HepG2 (cell line): ENCODE measurements at regions not wholly inside any gene's neighbourhood (a gene's known extent, or its start where the extent isn't known, plus 50 kb on each side); places are given as distances from the start of the nearest gene placed in this dataset.

Experiments
- ATAC-seq: fragments of 200-7000 bp; cut with Tn5 transposase; 3 replicates; pipeline ENCODE4 v1.9.1; 2020; ENCODE audit warnings: mild to moderate bottlenecking, moderate library complexity
- BruUV-seq: library from RNA; stranded (reverse); fragments of 400-500 nt; replicated peaks from 2 replicates; lab custom pipeline; 2021; lab: Mats Ljungman, UMichigan
- CTCF ChIA-PET: fragments of 300-600 bp; formaldehyde crosslinking; extraction: SDS; loops from one replicate; lab custom pipeline; 2021; ENCODE audit warnings: low total read pairs, inconsistent platforms, low intra/inter-chr PET ratio; lab: Yijun Ruan, JAX
- POLR2A ChIA-PET: fragments of 350-600 bp; sonication (Branson Sonifier 250); formaldehyde crosslinking; loops from one replicate; lab custom pipeline; 2020; ENCODE audit warnings: antibody characterized with exemption, inconsistent platforms; lab: Yijun Ruan, JAX
- DNase-seq: peaks from one replicate; pipeline ENCODE4 v3.0.0-alpha.2; 2015; ENCODE audit warnings: low spot score
- FAIRE-seq: peaks from 3 replicates; lab custom pipeline; 2011; peaks lifted over from hg19 to GRCh38; lab: Jason Lieb, UNC
- H2AFZ ChIP-seq: one replicate; pipeline ENCODE4 v1.6.1; 2011; ENCODE audit warnings: low read length, inconsistent platforms
- H3K27ac ChIP-seq: fragments of 300-600 bp; 3 replicates; pipeline ENCODE4 v1.8.0; 2011; ENCODE audit warnings: mixed run types, mild to moderate bottlenecking, mixed read lengths, low read length, inconsistent platforms; ENCODE audit not compliant: insufficient read depth; ENCODE audit errors: extremely low read length
- H3K27me3 ChIP-seq, 2 experiments: fragments of 200-600 bp in 1 of 2; 2 replicates in 1 of 2; 3 replicates in 1 of 2; pipeline versions ENCODE4 v1.6.0 to v1.8.0; 2011; ENCODE audit warnings: low read length in 2 of 2, mild to moderate bottlenecking in 2 of 2, moderate library complexity in 2 of 2, inconsistent platforms in 1 of 2; ENCODE audit not compliant: insufficient read depth in 2 of 2, control insufficient read depth in 1 of 2
- H3K36me3 ChIP-seq, 2 experiments: fragments of 200-600 bp in 1 of 2; replicated peaks in 1 of 2; 2 replicates in 1 of 2; 3 replicates in 1 of 2; pipeline versions ENCODE4 v1.5.1 to v1.8.0; 2011; ENCODE audit warnings: low read length in 2 of 2, inconsistent platforms in 1 of 2; ENCODE audit not compliant: insufficient read depth in 2 of 2, control insufficient read depth in 1 of 2
- H3K4me1 ChIP-seq: 2 replicates; pipeline ENCODE4 v1.5.1; 2012; ENCODE audit warnings: low read length, inconsistent platforms; ENCODE audit not compliant: insufficient read depth
- H3K4me2 ChIP-seq: 2 replicates; pipeline ENCODE4 v1.6.0; 2011; ENCODE audit warnings: low read depth, low read length, inconsistent platforms
- H3K4me3 ChIP-seq, 3 experiments: fragments of 200-600 bp in 1 of 3; sonication (generic), shearing (Covaris generic) in 1 of 3; replicated peaks in 1 of 3; 2 replicates each; pipeline ENCODE4 v1.5.1; 2011 to 2016; ENCODE audit warnings: low read length in 3 of 3, inconsistent platforms in 2 of 3, low read depth in 2 of 3, mild to moderate bottlenecking in 2 of 3, control low read depth in 1 of 3, mixed read lengths in 1 of 3; ENCODE audit not compliant: insufficient read depth in 1 of 3
- H3K79me2 ChIP-seq: one replicate; pipeline ENCODE4 v1.6.1; 2011; ENCODE audit warnings: low read length, inconsistent platforms; ENCODE audit not compliant: insufficient read depth
- H3K9ac ChIP-seq: 2 replicates; pipeline ENCODE4 v1.6.0; 2011; ENCODE audit warnings: mild to moderate bottlenecking, low read depth, low read length, inconsistent platforms; ENCODE audit not compliant: insufficient read depth
- H3K9me3 ChIP-seq: 2 replicates; pipeline ENCODE4 v1.5.1; 2012; ENCODE audit warnings: mild to moderate bottlenecking, low read length
- H4K20me1 ChIP-seq: 2 replicates; pipeline ENCODE4 v1.6.0; 2011; ENCODE audit warnings: inconsistent platforms, mild to moderate bottlenecking, low read length, moderate library complexity; ENCODE audit not compliant: insufficient read depth
- ARHGAP35 ChIP-seq: sonication (generic); formaldehyde crosslinking; IDR thresholded peaks from 2 replicates; pipeline ENCODE4 v1.9.0; 2022; ENCODE audit warnings: mild to moderate bottlenecking, inconsistent platforms, moderate library complexity, missing genetic modification reagents, borderline replicate concordance
- DPF2 ChIP-seq: sonication (generic); formaldehyde crosslinking; IDR thresholded peaks from 2 replicates; pipeline ENCODE4 v1.4.0; 2020; ENCODE audit warnings: mild to moderate bottlenecking, low read depth, missing genetic modification reagents, borderline replicate concordance
- ESRRA ChIP-seq: sonication (generic); formaldehyde crosslinking; IDR thresholded peaks from 2 replicates; pipeline ENCODE4 v1.5.1; 2020; ENCODE audit warnings: mild to moderate bottlenecking, low read depth, missing genetic modification reagents
- HMG20B ChIP-seq: conservative IDR thresholded peaks from 2 replicates; pipeline ENCODE4 v1.6.1; 2016; ENCODE audit warnings: missing genetic modification reagents, missing compliant biosample characterization
- JUNB ChIP-seq: sonication (generic); formaldehyde crosslinking; IDR thresholded peaks from 2 replicates; pipeline ENCODE4 v1.8.0; 2022; ENCODE audit warnings: missing genetic modification reagents, mild to moderate bottlenecking, borderline replicate concordance
- KAT2B ChIP-seq: fragments of 150-350 bp; IDR thresholded peaks from 2 replicates; pipeline ENCODE4 v1.6.1; 2014; ENCODE audit warnings: low read depth, low read length, borderline replicate concordance
- MED8 ChIP-seq: sonication (generic); formaldehyde crosslinking; IDR thresholded peaks from 2 replicates; pipeline ENCODE4 v1.8.1; 2023; ENCODE audit warnings: mild to moderate bottlenecking, missing genetic modification reagents; ENCODE audit not compliant: insufficient replicate concordance
- NCOA2 ChIP-seq: sonication (generic); formaldehyde crosslinking; IDR thresholded peaks from 2 replicates; pipeline ENCODE4 v1.8.0; 2022; ENCODE audit warnings: inconsistent platforms
- PREB ChIP-seq: sonication (generic); formaldehyde crosslinking; IDR thresholded peaks from 2 replicates; pipeline ENCODE4 v1.4.0; 2020; ENCODE audit warnings: missing genetic modification reagents
- RFXAP ChIP-seq: sonication (generic); formaldehyde crosslinking; IDR thresholded peaks from 2 replicates; pipeline ENCODE4 v1.4.0; 2020; ENCODE audit warnings: missing genetic modification reagents, borderline replicate concordance
- SCMH1 ChIP-seq: sonication (generic); formaldehyde crosslinking; IDR thresholded peaks from 2 replicates; pipeline ENCODE4 v1.9.0; 2021; ENCODE audit warnings: missing genetic modification reagents, mild to moderate bottlenecking, borderline replicate concordance
- TARDBP ChIP-seq: sonication (generic); formaldehyde crosslinking; IDR thresholded peaks from 2 replicates; pipeline ENCODE4 v1.8.0; 2022; ENCODE audit warnings: mild to moderate bottlenecking, missing genetic modification reagents
- ZBTB49 ChIP-seq: sonication (generic); formaldehyde crosslinking; IDR thresholded peaks from 2 replicates; pipeline ENCODE4 v1.4.0; 2020; ENCODE audit warnings: missing genetic modification reagents, borderline replicate concordance
- ZFP82 ChIP-seq: sonication (generic); formaldehyde crosslinking; IDR thresholded peaks from 2 replicates; pipeline ENCODE4 v1.5.1; 2020; ENCODE audit warnings: mild to moderate bottlenecking, missing genetic modification reagents, borderline replicate concordance
- ZNF282 ChIP-seq: fragments of 450-650 bp; IDR thresholded peaks from 2 replicates; pipeline ENCODE4 v1.6.1; 2018; ENCODE audit not compliant: partially characterized antibody
- ZNF382 ChIP-seq: sonication (generic); formaldehyde crosslinking; IDR thresholded peaks from 2 replicates; pipeline ENCODE4 v1.5.0; 2020; ENCODE audit warnings: missing genetic modification reagents, mild to moderate bottlenecking, borderline replicate concordance
- WGBS: methylation state at CpG from one replicate; pipeline ENCODE4 v1.1.6; 2017; ENCODE audit warnings: low lambda C conversion rate; 5-methylcytosine and 5-hydroxymethylcytosine counted together
- in situ Hi-C: cut with HindIII; loops from 2 replicates; pipeline ENCODE4 v1.10.0; 2017; ENCODE audit warnings: low pct_unique_long_range_greater_than_20kb; ENCODE audit not compliant: extremely low pct_ligation_motif_present
- intact Hi-C: fragments of 100-400 bp; cut with micrococcal nuclease; formaldehyde crosslinking; loops from one replicate; pipeline ENCODE4 v1.10.0; 2022; ENCODE audit not compliant: unreplicated experiment

GRCh38 chr16:72705801-72706200 is 342.1 kb downstream of the ZFHX3 start:
- CTCF ChIA-PET, result no interaction called here
- Histone ChIP-seq H3K79me2 (no peaks in the 10 kb centered on the region), H3K4me2 (no peak overlapping the region), H2AFZ (no peak overlapping the region), H3K9me3 (peaks cover 5% of the 10 kb centered on the region; the same call in 1 of the 2 replicates), H3K9ac (no peak overlapping the region), H3K4me1 (no peaks in the 10 kb centered on the region), H3K4me3 (no peak overlapping the region), H3K27me3 (no peaks in the 10 kb centered on the region), H3K36me3 (no peaks in the 10 kb centered on the region), H4K20me1 (no peaks in the 10 kb centered on the region), H3K27ac (no peak overlapping the region)
- in situ Hi-C loops (no loop called here), intact Hi-C loops (no loop called here)
- POLR2A ChIA-PET, result no interaction called here
- FAIRE-seq (no peak), ATAC-seq (no peak), DNase-seq (no peak)
- WGBS, result 97% methylated on average over 5 of the region's 5 CpGs
- BruUV-seq, result no TSS peak
- TF ChIP-seq ZFP82 (CRISPR knock-in tag) (no peak), PREB (CRISPR knock-in tag) (no peak)

GRCh38 chr16:72704746-72705372 is 343.1 kb downstream of the ZFHX3 start:
- no peaks in the 10 kb centered on the region for H3K4me1 ChIP-seq
- in situ Hi-C loops (no loop called here), intact Hi-C loops (no loop called here)
- H3K4me3 ChIP-seq, result no peak overlapping the region
- DNase-seq (no peak), FAIRE-seq (no peak), ATAC-seq (no peak)
- H3K79me2 ChIP-seq, result no peaks in the 10 kb centered on the region
- H3K4me2 ChIP-seq, result no peak overlapping the region
- H3K9ac ChIP-seq, result no peak overlapping the region
- POLR2A ChIA-PET, result interaction anchor here (0.7 kb wide), 1 partner anchor 22 kb away, joined by 3 read pairs; no protein-coding TSS in a partner anchor
- no peak overlapping the region for H2AFZ ChIP-seq
- H3K36me3 ChIP-seq, result no peaks in the 10 kb centered on the region
- no TSS peak for BruUV-seq
- 94% methylated on average over 2 of the region's 2 CpGs for WGBS
- CTCF ChIA-PET, result no interaction called here
- no peaks in the 10 kb centered on the region for H3K9me3 ChIP-seq
- no peak overlapping the region for H3K27ac ChIP-seq
- H4K20me1 ChIP-seq, result no peaks in the 10 kb centered on the region
- H3K27me3 ChIP-seq, result no peaks in the 10 kb centered on the region
- TF ChIP-seq ZNF382 (CRISPR knock-in tag), result no peak
- no peak for TF ChIP-seq MED8 (CRISPR knock-in tag)
- no peak for TF ChIP-seq ARHGAP35 (CRISPR knock-in tag)
- no peak for TF ChIP-seq JUNB (CRISPR knock-in tag)
- no peak for TF ChIP-seq DPF2 (CRISPR knock-in tag)
- no peak for TF ChIP-seq ZBTB49 (CRISPR knock-in tag)
- no peak for TF ChIP-seq NCOA2 (CRISPR knock-in tag)
- TF ChIP-seq RFXAP (CRISPR knock-in tag), result no peak
- TF ChIP-seq KAT2B, result no peak
- TF ChIP-seq SCMH1 (CRISPR knock-in tag), result no peak
- no peak for TF ChIP-seq HMG20B
- no peak for TF ChIP-seq ZNF282
- no peak for TF ChIP-seq TARDBP
- TF ChIP-seq ESRRA (CRISPR knock-in tag), result no peak
